ENCODE measurements at regions not wholly inside any gene's neighbourhood (a gene's known extent, or its start where the extent isn't known, plus 50 kb on each side); places are given as distances from the start of the nearest gene placed in this dataset.
A peak's percentile ranks its signal among the peaks of the same experiment; 100 is the strongest.

- no peak overlapping the region for H2AFZ ChIP-seq (ENCODE audit: low read depth)
- CTCF ChIA-PET = interaction anchor here (1.0 kb wide), 1 partner anchor 33 kb away, joined by 3 read pairs; no protein-coding TSS in a partner anchor
- DNase-seq = no peak
Observed at GRCh38 chr12:58412461-58413060, 471.2 kb downstream of the ATP23 start.

GRCh38 chr12:58413794-58414193 lies 472.4 kb downstream of the ATP23 start:
- no peak overlapping the region for H3K4me3 ChIP-seq (ENCODE audit: low read depth in 2 of 2, low read length in 1 of 2)
- H3K36me3 ChIP-seq (replicated peaks in 1 of 2; ENCODE audit: control insufficient read depth in 1 of 2, insufficient read depth in 2 of 2, low read length in 1 of 2) = no peaks in the 10 kb centered on the region
- ChIA-PET POLR2A (no interaction called here), CTCF (interaction anchor here (1.0 kb wide), 1 partner anchor 34 kb away, joined by 3 read pairs; no protein-coding TSS in a partner anchor)
- no peaks in the 10 kb centered on the region for H3K9me3 ChIP-seq
- no peak for TF ChIP-seq REST (IDR thresholded peaks at IDR 0.05; ENCODE audit: low read depth, low read length)
- no peak for TF ChIP-seq JUND (IDR thresholded peaks at IDR 0.05)
- TF ChIP-seq MEF2A (IDR thresholded peaks at IDR 0.05; ENCODE audit: borderline replicate concordance, low read depth) = no peak
- no peak for TF ChIP-seq USF1 (IDR thresholded peaks at IDR 0.05; ENCODE audit: borderline replicate concordance, low read depth)
- TF ChIP-seq MAX (IDR thresholded peaks at IDR 0.05; ENCODE audit: low read depth) = no peak
- TF ChIP-seq TEAD4 (IDR thresholded peaks at IDR 0.05; ENCODE audit: borderline replicate concordance, insufficient read depth) = no peak
- no peak for TF ChIP-seq CHD2 (IDR thresholded peaks at IDR 0.05; ENCODE audit: low read length, partially characterized antibody)
- TF ChIP-seq NFIC (IDR thresholded peaks at IDR 0.05; ENCODE audit: borderline replicate concordance) = no peak
- TF ChIP-seq FOXM1 (IDR thresholded peaks at IDR 0.05; ENCODE audit: low read depth) = no peak
- H3K27ac ChIP-seq (ENCODE audit: low read depth in 2 of 2, low read length in 1 of 2) = peak overlapping the region in 1 of 2 experiments; percentile 33; a peak in 1 of 4 replicates
- H3K9me2 ChIP-seq = no peaks in the 10 kb centered on the region
- no peak overlapping the region for H2AFZ ChIP-seq (ENCODE audit: low read depth)
- no peaks in the 10 kb centered on the region for H3K27me3 ChIP-seq (ENCODE audit: insufficient read depth)
- WGBS (ENCODE audit: low lambda C conversion rate) = 42% methylated on average over 1 of the region's 1 CpG
- no peak for DNase-seq
- no peak overlapping the region for H3K9ac ChIP-seq
- no peaks in the 10 kb centered on the region for H3F3A ChIP-seq (replicated peaks; ENCODE audit: insufficient read depth)
- H3K79me2 ChIP-seq (ENCODE audit: insufficient read depth) = no peaks in the 10 kb centered on the region
- peaks cover 0 to 10% of the 10 kb centered on the region in 2 experiments; a peak in 1 of 4 replicates for H3K4me1 ChIP-seq (ENCODE audit: control insufficient read depth in 1 of 2, insufficient read depth in 2 of 2, low read depth in 1 of 2, low read length in 1 of 2)
- no peak overlapping the region for H3K4me2 ChIP-seq
- H4K20me1 ChIP-seq (ENCODE audit: insufficient read depth) = no peaks in the 10 kb centered on the region

More at GRCh38 chr12:58412461-58413060, 471.2 kb downstream of the ATP23 start:
- no peaks in the 10 kb centered on the region for H3K27me3 ChIP-seq (ENCODE audit: insufficient read depth)
- TF ChIP-seq RAD21 (IDR thresholded peaks at IDR 0.05; ENCODE audit: low read length) (no peak), TCF12 (IDR thresholded peaks at IDR 0.05) (no peak), TEAD4 (IDR thresholded peaks at IDR 0.05; ENCODE audit: borderline replicate concordance, insufficient read depth) (no peak), FOXJ3 (CRISPR knock-in tag; IDR thresholded peaks at IDR 0.05) (no peak), RXRA (IDR thresholded peaks at IDR 0.05; ENCODE audit: borderline replicate concordance, low read depth) (no peak), GATA2 (CRISPR knock-in tag; IDR thresholded peaks at IDR 0.05) (no peak), POLR2AphosphoS5 (IDR thresholded peaks at IDR 0.05; ENCODE audit: low read depth, low read length) (no peak)
- H3K79me2 ChIP-seq (ENCODE audit: insufficient read depth) = no peaks in the 10 kb centered on the region
- no peak overlapping the region for H3K4me3 ChIP-seq (ENCODE audit: low read depth in 2 of 2, low read length in 1 of 2)
- H4K20me1 ChIP-seq (ENCODE audit: insufficient read depth) = no peaks in the 10 kb centered on the region
- no peak overlapping the region for H3K27ac ChIP-seq (ENCODE audit: low read depth in 2 of 2, low read length in 1 of 2)
- H3K9me2 ChIP-seq = no peaks in the 10 kb centered on the region
- no peak overlapping the region for H3K4me2 ChIP-seq
- H3K9me3 ChIP-seq = no peaks in the 10 kb centered on the region
- no peak overlapping the region for H3K9ac ChIP-seq
- no peaks in the 10 kb centered on the region for H3F3A ChIP-seq (replicated peaks; ENCODE audit: insufficient read depth)
- peaks cover 0 to 10% of the 10 kb centered on the region in 2 experiments; a peak in 1 of 4 replicates for H3K4me1 ChIP-seq (ENCODE audit: control insufficient read depth in 1 of 2, insufficient read depth in 2 of 2, low read depth in 1 of 2, low read length in 1 of 2)
- POLR2A ChIA-PET = no interaction called here
- 54% methylated on average over 2 of the region's 2 CpGs for WGBS (ENCODE audit: low lambda C conversion rate)
- no peaks in the 10 kb centered on the region for H3K36me3 ChIP-seq (replicated peaks in 1 of 2; ENCODE audit: control insufficient read depth in 1 of 2, insufficient read depth in 2 of 2, low read length in 1 of 2)
